ENCODE measurements at regions not wholly inside any gene's neighbourhood (a gene's known extent, or its start where the extent isn't known, plus 50 kb on each side); places are given as distances from the start of the nearest gene placed in this dataset.

DNA sequence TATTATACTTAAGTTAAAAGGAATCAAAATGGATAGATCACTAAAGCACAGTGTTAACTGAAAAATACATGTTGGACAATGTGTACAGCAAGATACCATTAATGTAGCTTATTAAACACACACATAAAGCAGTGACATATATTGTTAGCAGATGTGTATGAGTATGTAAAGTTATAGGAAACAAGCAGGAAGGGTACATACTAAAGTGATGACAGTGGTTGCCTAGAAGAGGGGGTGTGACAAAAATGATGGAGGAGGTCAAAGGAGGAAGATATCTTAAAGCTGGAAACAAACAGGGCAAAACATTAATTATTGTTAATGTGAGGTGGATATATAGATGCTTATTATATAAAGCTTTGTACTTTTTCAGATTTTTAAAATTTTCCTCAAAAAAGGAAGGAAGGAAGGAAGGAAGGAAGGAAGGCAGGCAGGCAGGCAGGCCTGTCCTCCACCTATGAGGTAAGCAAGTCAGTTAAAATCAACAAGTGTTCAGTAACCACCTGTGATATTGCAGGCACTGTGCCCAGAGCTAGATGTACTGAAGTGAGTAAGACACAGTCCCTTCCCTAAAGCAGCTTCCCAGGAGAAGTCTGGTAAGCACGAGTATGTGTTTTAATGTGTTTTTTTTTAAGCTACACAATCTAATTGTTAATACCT lies 252.9 kb upstream of the NR5A2 start:
- ATAC-seq (peak; percentile 62; the same call in 1 of the 2 replicates), DNase-seq (ENCODE audit: low read depth, low spot score) (no peak)
- Histone ChIP-seq H3K27ac (ENCODE audit: low read length) (no peak overlapping the region), H3K36me3 (ENCODE audit: control insufficient read depth, insufficient read depth, low read length) (no peaks in the 10 kb centered on the region), H3K4me3 (ENCODE audit: low read depth in 2 of 2, low read length in 2 of 2) (no peak overlapping the region), H3K9me3 (ENCODE audit: control insufficient read depth, insufficient read depth, low read depth, low read length) (0 out of 2 replicates have a peak, but pooled peaks cover 2% of the 10 kb centered on the region), H3K27me3 (ENCODE audit: control insufficient read depth, insufficient read depth, low read length) (no peaks in the 10 kb centered on the region), H3K4me1 (ENCODE audit: control insufficient read depth, insufficient read depth, low read length) (no peaks in the 10 kb centered on the region; the same call in 1 of the 2 replicates)
- no TSS peak for BruUV-seq (replicated peaks)
- intact Hi-C loops (cut with micrococcal nuclease; ENCODE audit: unreplicated experiment) = no loop called here
- CTCF ChIA-PET = no interaction called here
- TF ChIP-seq TCF7L2 (IDR thresholded peaks at IDR 0.05; ENCODE audit: low read depth, low read length) = no peak
- TF ChIP-seq REST (IDR thresholded peaks at IDR 0.05; ENCODE audit: insufficient read depth in 1 of 2, low read depth in 2 of 2, low read length in 1 of 2) = no peak
- TF ChIP-seq POLR2AphosphoS5 (IDR thresholded peaks at IDR 0.05; ENCODE audit: low read depth, low read length) = no peak
- TF ChIP-seq SIN3A (IDR thresholded peaks at IDR 0.05; ENCODE audit: borderline replicate concordance, insufficient read depth, low read depth, low read length) = no peak
- TF ChIP-seq, protein P1, sequence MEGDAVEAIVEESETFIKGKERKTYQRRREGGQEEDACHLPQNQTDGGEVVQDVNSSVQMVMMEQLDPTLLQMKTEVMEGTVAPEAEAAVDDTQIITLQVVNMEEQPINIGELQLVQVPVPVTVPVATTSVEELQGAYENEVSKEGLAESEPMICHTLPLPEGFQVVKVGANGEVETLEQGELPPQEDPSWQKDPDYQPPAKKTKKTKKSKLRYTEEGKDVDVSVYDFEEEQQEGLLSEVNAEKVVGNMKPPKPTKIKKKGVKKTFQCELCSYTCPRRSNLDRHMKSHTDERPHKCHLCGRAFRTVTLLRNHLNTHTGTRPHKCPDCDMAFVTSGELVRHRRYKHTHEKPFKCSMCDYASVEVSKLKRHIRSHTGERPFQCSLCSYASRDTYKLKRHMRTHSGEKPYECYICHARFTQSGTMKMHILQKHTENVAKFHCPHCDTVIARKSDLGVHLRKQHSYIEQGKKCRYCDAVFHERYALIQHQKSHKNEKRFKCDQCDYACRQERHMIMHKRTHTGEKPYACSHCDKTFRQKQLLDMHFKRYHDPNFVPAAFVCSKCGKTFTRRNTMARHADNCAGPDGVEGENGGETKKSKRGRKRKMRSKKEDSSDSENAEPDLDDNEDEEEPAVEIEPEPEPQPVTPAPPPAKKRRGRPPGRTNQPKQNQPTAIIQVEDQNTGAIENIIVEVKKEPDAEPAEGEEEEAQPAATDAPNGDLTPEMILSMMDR (IDR thresholded peaks at IDR 0.05) = no peak
- in situ Hi-C loops (cut with HindIII; ENCODE audit: low pct_unique_long_range_greater_than_20kb, low sequenced_read_pairs) = no loop called here
- POLR2A ChIA-PET = no interaction called here

GRCh38 chr1:199776768-199777497 lies 250.6 kb upstream of the NR5A2 start:
- Histone ChIP-seq H3K27me3 (ENCODE audit: control insufficient read depth, insufficient read depth, low read length) (no peaks in the 10 kb centered on the region), H3K4me1 (ENCODE audit: control insufficient read depth, insufficient read depth, low read length) (no peaks in the 10 kb centered on the region; the same call in 1 of the 2 replicates), H3K36me3 (ENCODE audit: control insufficient read depth, insufficient read depth, low read length) (no peaks in the 10 kb centered on the region), H3K4me3 (ENCODE audit: low read depth in 2 of 2, low read length in 2 of 2) (no peak overlapping the region), H3K27ac (ENCODE audit: low read length) (no peak overlapping the region), H3K9me3 (ENCODE audit: control insufficient read depth, insufficient read depth, low read depth, low read length) (no peaks in the 10 kb centered on the region)
- in situ Hi-C loops (cut with HindIII; ENCODE audit: low pct_unique_long_range_greater_than_20kb, low sequenced_read_pairs) = no loop called here
- POLR2A ChIA-PET = no interaction called here
- intact Hi-C loops (cut with micrococcal nuclease; ENCODE audit: unreplicated experiment) = no loop called here
- TF ChIP-seq REST (IDR thresholded peaks at IDR 0.05; ENCODE audit: insufficient read depth in 1 of 2, low read depth in 2 of 2, low read length in 1 of 2) = no peak
- no peak for TF ChIP-seq SIN3A (IDR thresholded peaks at IDR 0.05; ENCODE audit: borderline replicate concordance, insufficient read depth, low read depth, low read length)
- no peak for TF ChIP-seq TCF7L2 (IDR thresholded peaks at IDR 0.05; ENCODE audit: low read depth, low read length)
- TF ChIP-seq POLR2AphosphoS5 (IDR thresholded peaks at IDR 0.05; ENCODE audit: low read depth, low read length) = no peak
- TF ChIP-seq, protein P1 (IDR thresholded peaks at IDR 0.05) = no peak
- no TSS peak for BruUV-seq (replicated peaks)
- no peak for ATAC-seq
- no peak for DNase-seq (ENCODE audit: low read depth, low spot score)
- CTCF ChIA-PET = interaction anchor here (0.7 kb wide), 1 partner anchor 92 kb away, joined by 3 read pairs; no protein-coding TSS in a partner anchor
